Stomach (tissue), 8 donors: ENCODE measurements at regions not wholly inside any gene's neighbourhood (a gene's known extent, or its start where the extent isn't known, plus 50 kb on each side); places are given as distances from the start of the nearest gene placed in this dataset.
"Not testable (repeated sequence)": the region's sequence is repeated elsewhere in the genome, so short reads cannot be mapped to it uniquely, and the experiment has no call there.

Source experiments
- DNase-seq, 2 donors: peaks; one replicate each; pipeline versions ENCODE4 v3.0.0 to v3.0.0-alpha.2; 2013 to 2019
- H3K27ac ChIP-seq, 5 donors: fragments of 200-600 bp in 4 of 5; sonication (generic) in 4 of 5; one replicate each; pipeline ENCODE4 v1.5.1; 2013 to 2019; ENCODE audit warnings: mild to moderate bottlenecking in 1 of 5, moderate library complexity in 1 of 5
- H3K27me3 ChIP-seq, 3 donors: fragments of 200-600 bp; sonication (generic); one replicate each; pipeline ENCODE4 v1.5.1; 2017 to 2019; ENCODE audit warnings: mixed run types in 1 of 3
- H3K36me3 ChIP-seq, 4 donors: fragments of 200-600 bp; sonication (generic); 1 replicate in 3 of 4; 2 replicates in 1 of 4; pipeline ENCODE4 v1.5.1; 2016 to 2019
- H3K4me1 ChIP-seq, 4 donors: fragments of 200-600 bp; sonication (generic); one replicate each; pipeline ENCODE4 v1.5.1; 2016 to 2019
- H3K4me3 ChIP-seq, 4 donors: fragments of 200-600 bp; sonication (generic) in 3 of 4; one replicate each; pipeline ENCODE4 v1.5.1; 2016 to 2019; ENCODE audit warnings: mild to moderate bottlenecking in 1 of 4
- H3K9me3 ChIP-seq, 4 donors: fragments of 200-600 bp; sonication (generic); one replicate each; pipeline ENCODE4 v1.5.1; 2016 to 2019
- whole genome bisulfite sequencing, 5 donors: extraction: QIAGEN DNeasy Blood & Tissue Kit in 3 of 5; methylation state at CpG; one replicate each; pipeline versions ENCODE4 v1.1.5 to v1.1.7; 2013 to 2018; 5-methylcytosine and 5-hydroxymethylcytosine counted together
- intact Hi-C: fragments of 100-400 bp; cut with DNase I; formaldehyde crosslinking; loops from one replicate; pipeline ENCODE4 v1.15.1; 2023; ENCODE audit warnings: low total_unique reads
- donor health status: healthy with polysubstance abuse.
- donor health status: Bipolar disorder and iron deficiency.
- donor health status: healthy.

DNA sequence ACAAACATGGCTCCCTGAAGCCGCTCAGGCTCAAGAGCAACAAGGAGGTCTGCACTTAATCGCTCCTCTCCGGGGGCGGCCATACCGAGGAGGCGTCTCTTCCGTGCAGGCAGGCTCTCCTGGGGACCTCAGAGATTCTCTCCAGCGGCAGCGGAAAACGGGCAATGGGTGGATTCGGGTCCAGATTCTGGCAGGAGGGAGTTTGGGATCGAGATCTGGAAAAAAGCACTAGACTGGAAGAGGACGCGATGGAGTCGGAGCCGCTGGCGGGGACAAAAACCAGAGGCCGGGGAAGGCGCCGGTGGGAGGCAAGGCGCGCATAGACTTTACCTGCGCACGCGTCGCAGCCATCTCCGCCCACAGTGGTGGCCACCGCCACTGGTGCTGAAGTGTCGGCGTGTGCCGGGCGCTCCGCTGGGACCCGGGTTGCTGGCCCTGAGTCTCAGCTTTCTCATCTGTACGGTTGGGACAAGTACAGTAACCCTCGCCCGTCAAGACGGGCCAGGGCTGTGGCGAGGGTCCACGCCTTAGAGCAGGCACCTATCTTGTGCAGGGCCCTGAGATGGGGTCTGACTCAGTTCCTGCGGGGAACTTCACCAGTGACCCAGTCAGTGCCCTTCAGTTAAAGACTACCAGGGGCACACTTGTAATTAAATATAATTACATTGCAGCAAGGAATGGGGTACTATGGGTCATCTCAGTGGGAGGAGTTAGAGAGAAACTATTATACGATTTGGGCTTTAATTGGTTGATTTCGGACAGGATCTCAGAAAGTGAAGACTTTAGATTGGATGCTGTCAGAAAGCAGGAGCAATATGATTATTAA is 454.1 kb downstream of the SPATA31A1 start:
- H3K36me3 ChIP-seq, intact Hi-C loops, H3K9me3 ChIP-seq, H3K27me3 ChIP-seq, H3K4me1 ChIP-seq: not testable (repeated sequence)
- WGBS, 5 donors: 0 to 13% (median 2%) methylated on average over 13 to 32 of the region's 43 CpGs
- Histone ChIP-seq H3K27ac (peak overlapping the region; percentile 81 to 90 (median 85)), H3K4me3 (peak overlapping the region; percentile 45 to 71 (median 64))
- peak; percentile 76 to 89 for DNase-seq

DNA sequence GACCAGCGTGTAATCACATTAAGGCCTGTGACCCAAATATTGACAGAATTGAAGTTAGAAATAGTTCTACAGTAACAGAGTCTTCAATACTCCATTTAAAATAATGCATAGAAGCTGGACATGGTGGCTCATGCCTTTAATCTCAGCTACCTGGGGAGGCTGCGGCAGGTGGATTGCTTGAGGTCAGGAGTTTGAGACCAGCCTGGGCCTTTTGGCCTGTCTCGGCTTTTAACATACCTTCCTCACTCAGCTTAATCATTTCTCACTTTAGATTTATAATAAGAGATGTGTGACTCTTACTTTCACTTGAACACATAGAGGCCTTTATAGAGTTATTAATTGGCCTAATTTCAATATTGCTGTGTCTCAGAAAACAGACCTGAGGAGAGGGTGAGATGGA is 454.9 kb downstream of the SPATA31A1 start:
- H3K27me3 ChIP-seq, H3K4me1 ChIP-seq, H3K27ac ChIP-seq, H3K36me3 ChIP-seq, DNase-seq, intact Hi-C loops, H3K4me3 ChIP-seq, H3K9me3 ChIP-seq: not testable (repeated sequence)
- 93 to 100% (median 94%) methylated on average over 2 of the region's 3 CpGs; no CpG with 5 or more reads in 1 of the 5 donors for WGBS, 5 donors

DNA sequence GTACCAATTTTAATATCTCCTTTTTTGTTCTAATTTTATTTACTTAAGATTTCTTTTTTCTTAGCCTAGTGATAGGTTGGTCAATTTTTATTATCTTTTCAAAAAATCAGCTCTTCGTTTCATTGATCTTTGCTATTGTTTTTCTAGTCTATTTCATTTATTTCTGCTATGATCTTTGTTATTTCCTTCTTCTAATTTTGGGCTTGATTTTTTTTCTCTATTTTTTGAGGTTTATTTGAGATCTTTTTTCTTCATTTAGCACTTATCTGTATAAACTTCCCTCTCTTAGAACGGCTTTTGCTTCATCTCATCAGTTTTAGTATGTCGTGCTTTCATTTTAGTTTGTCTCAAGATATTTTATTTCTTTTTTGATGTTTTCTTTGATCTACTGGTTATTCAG is 456.1 kb downstream of the SPATA31A1 start:
- H3K36me3 ChIP-seq, H3K9me3 ChIP-seq, H3K4me3 ChIP-seq, intact Hi-C loops, H3K27ac ChIP-seq, DNase-seq, H3K4me1 ChIP-seq, H3K27me3 ChIP-seq: not testable (repeated sequence)
- WGBS, 5 donors: 88 to 96% (median 95%) methylated on average over 3 of the region's 3 CpGs

DNA sequence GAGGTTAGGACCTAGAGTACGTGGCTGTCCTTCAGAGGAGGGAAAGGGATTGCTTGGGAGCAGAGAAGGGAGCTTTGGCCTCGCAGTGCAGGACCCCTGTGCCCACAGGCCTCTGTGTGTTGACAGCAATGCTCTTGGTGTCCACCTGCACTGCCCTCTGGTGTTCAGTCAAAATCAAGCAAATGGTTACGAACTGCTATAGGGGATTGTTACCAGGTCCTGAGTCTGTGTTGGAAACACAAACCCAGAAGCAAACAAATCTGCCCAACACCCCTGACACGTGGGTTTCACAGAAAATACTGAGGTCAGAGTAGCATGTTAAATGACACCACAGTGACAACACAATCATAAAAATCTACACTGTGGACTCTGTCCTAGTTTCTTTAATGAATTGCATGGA is 473.0 kb downstream of the SPATA31A1 start:
- H3K36me3 ChIP-seq, H3K27ac ChIP-seq, H3K4me3 ChIP-seq, H3K9me3 ChIP-seq, intact Hi-C loops, H3K4me1 ChIP-seq, H3K27me3 ChIP-seq: not testable (repeated sequence)
- DNase-seq: peak in 1 of 2 donors; percentile 14
- WGBS, 5 donors: 7 to 62% (median 51%) methylated on average over 3 to 4 of the region's 4 CpGs; no CpG with 5 or more reads in 1 of the 5 donors
